Upper lobe of right lung (tissue), 1 donor: ENCODE measurements at regions not wholly inside any gene's neighbourhood (a gene's known extent, or its start where the extent isn't known, plus 50 kb on each side); places are given as distances from the start of the nearest gene placed in this dataset.

Experiments
- ATAC-seq: fragments of 200-7000 bp; cut with Tn5 transposase; one replicate; pipeline ENCODE4 v1.9.1; 2020; ENCODE audit warnings: mild to moderate bottlenecking, moderate library complexity
- DNase-seq: peaks from one replicate; pipeline ENCODE4 v3.0.0-alpha.2; 2020
- H3K27ac ChIP-seq: fragments of 200-600 bp; one replicate; pipeline ENCODE4 v1.8.0; 2022
- H3K27me3 ChIP-seq: fragments of 200-600 bp; one replicate; pipeline ENCODE4 v1.8.0; 2022; ENCODE audit warnings: mild to moderate bottlenecking
- H3K36me3 ChIP-seq: fragments of 200-600 bp; one replicate; pipeline ENCODE4 v1.8.0; 2022
- H3K4me1 ChIP-seq: fragments of 200-600 bp; one replicate; pipeline ENCODE4 v1.8.0; 2022
- H3K4me3 ChIP-seq: fragments of 200-600 bp; one replicate; pipeline ENCODE4 v1.8.0; 2022; ENCODE audit warnings: mild to moderate bottlenecking
- H3K9me3 ChIP-seq: fragments of 200-600 bp; one replicate; pipeline ENCODE4 v1.8.0; 2022
- CTCF ChIP-seq: fragments of 200-600 bp; IDR thresholded peaks from one replicate; pipeline ENCODE4 v1.8.0; 2022; ENCODE audit warnings: antibody characterized with exemption
- intact Hi-C: fragments of 100-400 bp; cut with DNase I; formaldehyde crosslinking; loops from one replicate; pipeline ENCODE4 v1.11.0; 2022
- donor health status: DM: no; HTN: yes; CAD: no; lungs with severe emphysema.

- ATAC-seq = no peak
- no peaks in the 10 kb centered on the region for H3K36me3 ChIP-seq
- no peaks in the 10 kb centered on the region for H3K9me3 ChIP-seq
- DNase-seq = no peak
- no peaks in the 10 kb centered on the region for H3K4me1 ChIP-seq
- intact Hi-C loops = no loop called here
- H3K27me3 ChIP-seq = no peaks in the 10 kb centered on the region
- H3K4me3 ChIP-seq = no peak overlapping the region
- TF ChIP-seq CTCF = no peak
- no peak overlapping the region for H3K27ac ChIP-seq
Measured at GRCh38 chr2:149645391-149645790, 57.8 kb upstream of the MMADHC start.
